ENCODE measurements at regions not wholly inside any gene's neighbourhood (a gene's known extent, or its start where the extent isn't known, plus 50 kb on each side); places are given as distances from the start of the nearest gene placed in this dataset.

GRCh38 chr2:215671691-215672090, 235.8 kb upstream of the FN1 start (continued):
- TF ChIP-seq ARID5B (CRISPR knock-in tag; IDR thresholded peaks at IDR 0.05) (no peak), IKZF4 (CRISPR knock-in tag; IDR thresholded peaks at IDR 0.05; ENCODE audit: borderline replicate concordance, low read depth, not compliant biosample characterization) (no peak), HDAC2 (CRISPR knock-in tag; IDR thresholded peaks at IDR 0.05) (no peak)

GRCh38 chr2:215671244-215671643, 235.4 kb upstream of the FN1 start:
- FAIRE-seq (no peak), DNase-seq (ENCODE audit: low spot score) (no peak), ATAC-seq (no peak)
- no peak overlapping the region for H2AFZ ChIP-seq (ENCODE audit: low read length)
- BruUV-seq (replicated peaks), result no TSS peak
- H3K4me1 ChIP-seq (ENCODE audit: insufficient read depth, low read length), result peaks cover 24% of the 10 kb centered on the region
- ChIA-PET POLR2A (interaction anchor here (0.7 kb wide), 1 partner anchor 157 kb away, joined by 3 read pairs; no protein-coding TSS in a partner anchor), CTCF (ENCODE audit: low intra/inter-chr PET ratio, low total read pairs) (no interaction called here)
- intact Hi-C loops (cut with micrococcal nuclease; ENCODE audit: unreplicated experiment) (no loop called here), in situ Hi-C loops (cut with HindIII; ENCODE audit: extremely low pct_ligation_motif_present, low pct_unique_long_range_greater_than_20kb) (no loop called here)
- H4K20me1 ChIP-seq (ENCODE audit: insufficient read depth, low read length), result no peaks in the 10 kb centered on the region
- H3K27me3 ChIP-seq (ENCODE audit: control insufficient read depth in 1 of 2, insufficient read depth in 2 of 2, low read length in 2 of 2), result no peaks in the 10 kb centered on the region
- no peaks in the 10 kb centered on the region for H3K79me2 ChIP-seq (ENCODE audit: insufficient read depth, low read length)
- no peak overlapping the region for H3K4me2 ChIP-seq (ENCODE audit: low read depth, low read length)
- no peak overlapping the region for H3K27ac ChIP-seq (ENCODE audit: extremely low read length, insufficient read depth, low read length)
- WGBS (ENCODE audit: low lambda C conversion rate), result over 99% methylated on average over 2 of the region's 2 CpGs
- no peak overlapping the region for H3K9ac ChIP-seq (ENCODE audit: insufficient read depth, low read depth, low read length)
- H3K36me3 ChIP-seq (replicated peaks in 1 of 2; ENCODE audit: control insufficient read depth in 1 of 2, insufficient read depth in 2 of 2, low read length in 2 of 2), result no peaks in the 10 kb centered on the region
- H3K9me3 ChIP-seq (ENCODE audit: low read length), result no peaks in the 10 kb centered on the region
- H3K4me3 ChIP-seq (replicated peaks in 1 of 3; ENCODE audit: insufficient read depth in 1 of 3, low read depth in 2 of 3, low read length in 3 of 3), result no peak overlapping the region
- no peak for TF ChIP-seq ATRX (CRISPR knock-in tag; IDR thresholded peaks at IDR 0.05; ENCODE audit: borderline replicate concordance)
- TF ChIP-seq SNAI1 (CRISPR knock-in tag; IDR thresholded peaks at IDR 0.05; ENCODE audit: borderline replicate concordance), result no peak
- TF ChIP-seq MATR3 (CRISPR knock-in tag; IDR thresholded peaks at IDR 0.05), result no peak
- TF ChIP-seq ZNF672 (CRISPR knock-in tag; IDR thresholded peaks at IDR 0.05), result no peak
- no peak for TF ChIP-seq IRX3 (CRISPR knock-in tag; IDR thresholded peaks at IDR 0.05; ENCODE audit: borderline replicate concordance, low read depth)
- TF ChIP-seq FOXA1 (IDR thresholded peaks at IDR 0.05), result no peak
- no peak for TF ChIP-seq FOXA1 (CRISPR knock-in tag; IDR thresholded peaks at IDR 0.05)
- TF ChIP-seq SP2 (CRISPR knock-in tag; IDR thresholded peaks at IDR 0.05), result no peak
- TF ChIP-seq GMEB2 (CRISPR knock-in tag; IDR thresholded peaks at IDR 0.05; ENCODE audit: low read depth), result no peak
- no peak for TF ChIP-seq HDAC2 (CRISPR knock-in tag; IDR thresholded peaks at IDR 0.05)
- TF ChIP-seq FLYWCH1 (CRISPR knock-in tag; IDR thresholded peaks at IDR 0.05), result no peak
- no peak for TF ChIP-seq ZBTB39 (CRISPR knock-in tag; IDR thresholded peaks at IDR 0.05)
- TF ChIP-seq CCAR2 (optimal IDR thresholded peaks at IDR 0.05; ENCODE audit: low read depth, low read length), result no peak
- TF ChIP-seq RXRB (CRISPR knock-in tag; IDR thresholded peaks at IDR 0.05; ENCODE audit: borderline replicate concordance), result no peak
- TF ChIP-seq GATAD2A (CRISPR knock-in tag; IDR thresholded peaks at IDR 0.05), result no peak

All from HepG2 (cell line).